ENCODE measurements at regions not wholly inside any gene's neighbourhood (a gene's known extent, or its start where the extent isn't known, plus 50 kb on each side); places are given as distances from the start of the nearest gene placed in this dataset.

- no peak for TF ChIP-seq CTCF (IDR thresholded peaks at IDR 0.05; ENCODE audit: borderline replicate concordance)
- H3K4me1 ChIP-seq: peaks cover 10% of the 10 kb centered on the region
- no peak overlapping the region for H3K4me3 ChIP-seq
- intact Hi-C loops (cut with micrococcal nuclease): no loop called here
- H3K27me3 ChIP-seq (ENCODE audit: low read depth): peaks cover 4% of the 10 kb centered on the region
- H3K36me3 ChIP-seq: no peaks in the 10 kb centered on the region
- no peak for DNase-seq
- H3K27ac ChIP-seq (replicated peaks): no peak overlapping the region
- H3K9me3 ChIP-seq (replicated peaks): no peaks in the 10 kb centered on the region
Measured at GRCh38 chr14:25396128-25396527, 346.2 kb upstream of the STXBP6 start.

- H3K4me1 ChIP-seq: peaks cover 10% of the 10 kb centered on the region
- no peaks in the 10 kb centered on the region for H3K9me3 ChIP-seq (replicated peaks)
- DNase-seq: no peak
- no peaks in the 10 kb centered on the region for H3K27me3 ChIP-seq (ENCODE audit: low read depth)
- intact Hi-C loops (cut with micrococcal nuclease): no loop called here
- H3K4me3 ChIP-seq: no peak overlapping the region
- H3K27ac ChIP-seq (replicated peaks): no peak overlapping the region
- no peak for TF ChIP-seq CTCF (IDR thresholded peaks at IDR 0.05; ENCODE audit: borderline replicate concordance)
- H3K36me3 ChIP-seq: no peaks in the 10 kb centered on the region
Measured at GRCh38 chr14:25394791-25395391, 344.9 kb upstream of the STXBP6 start.

- no peak overlapping the region for H3K27ac ChIP-seq (replicated peaks)
Measured at GRCh38 chr14:25394356-25394755, 344.4 kb upstream of the STXBP6 start.

GRCh38 chr14:25389948-25390347, 340.0 kb upstream of the STXBP6 start:
- Histone ChIP-seq H3K9me3 (replicated peaks) (no peaks in the 10 kb centered on the region), H3K27me3 (ENCODE audit: low read depth) (no peaks in the 10 kb centered on the region), H3K4me1 (peaks cover 5% of the 10 kb centered on the region), H3K4me3 (no peak overlapping the region), H3K36me3 (no peaks in the 10 kb centered on the region), H3K27ac (replicated peaks) (no peak overlapping the region)
- TF ChIP-seq CTCF (IDR thresholded peaks at IDR 0.05; ENCODE audit: borderline replicate concordance): no peak
- intact Hi-C loops (cut with micrococcal nuclease): no loop called here
- DNase-seq: no peak

More at GRCh38 chr14:25394356-25394755, 344.4 kb upstream of the STXBP6 start:
- Histone ChIP-seq H3K4me3 (no peak overlapping the region), H3K9me3 (replicated peaks) (no peaks in the 10 kb centered on the region), H3K4me1 (peaks cover 10% of the 10 kb centered on the region), H3K36me3 (no peaks in the 10 kb centered on the region), H3K27me3 (ENCODE audit: low read depth) (no peaks in the 10 kb centered on the region)
- DNase-seq: no peak
- intact Hi-C loops (cut with micrococcal nuclease): no loop called here
- TF ChIP-seq CTCF (IDR thresholded peaks at IDR 0.05; ENCODE audit: borderline replicate concordance): no peak

- TF ChIP-seq CTCF (IDR thresholded peaks at IDR 0.05; ENCODE audit: borderline replicate concordance): peak; percentile 18
- no peak overlapping the region for H3K27ac ChIP-seq (replicated peaks)
- no peak overlapping the region for H3K4me3 ChIP-seq
- DNase-seq: no peak
- H3K9me3 ChIP-seq (replicated peaks): peaks cover 4% of the 10 kb centered on the region
- H3K4me1 ChIP-seq: no peaks in the 10 kb centered on the region
- H3K27me3 ChIP-seq (ENCODE audit: low read depth): no peaks in the 10 kb centered on the region
- no peaks in the 10 kb centered on the region for H3K36me3 ChIP-seq
- intact Hi-C loops (cut with micrococcal nuclease): no loop called here
Measured at GRCh38 chr14:25381498-25381897, 331.6 kb upstream of the STXBP6 start.
